ENCODE measurements at regions not wholly inside any gene's neighbourhood (a gene's known extent, or its start where the extent isn't known, plus 50 kb on each side); places are given as distances from the start of the nearest gene placed in this dataset.

DNA sequence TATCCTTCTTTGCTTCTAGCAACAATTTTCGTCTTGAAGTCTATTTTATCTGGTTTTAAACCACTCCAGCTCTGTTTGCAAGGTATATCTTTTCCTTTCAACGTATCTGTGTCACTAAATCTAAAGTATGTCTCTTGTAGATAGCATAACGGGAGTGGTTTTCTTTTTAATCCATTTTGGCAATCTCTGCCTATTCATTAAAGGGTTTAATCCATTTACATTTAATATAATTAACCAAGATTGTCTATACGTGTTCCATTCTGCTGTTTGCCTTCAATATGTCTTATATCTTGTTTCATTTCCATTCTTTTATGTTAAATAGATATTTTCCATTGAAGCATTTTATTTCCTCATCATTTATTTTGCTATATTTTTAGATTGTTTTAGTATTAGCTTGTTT is 587.9 kb downstream of the C6orf118 start:
- no peaks in the 10 kb centered on the region for H3K79me2 ChIP-seq (ENCODE audit: insufficient read depth, low read length)
- TF ChIP-seq, protein P1, sequence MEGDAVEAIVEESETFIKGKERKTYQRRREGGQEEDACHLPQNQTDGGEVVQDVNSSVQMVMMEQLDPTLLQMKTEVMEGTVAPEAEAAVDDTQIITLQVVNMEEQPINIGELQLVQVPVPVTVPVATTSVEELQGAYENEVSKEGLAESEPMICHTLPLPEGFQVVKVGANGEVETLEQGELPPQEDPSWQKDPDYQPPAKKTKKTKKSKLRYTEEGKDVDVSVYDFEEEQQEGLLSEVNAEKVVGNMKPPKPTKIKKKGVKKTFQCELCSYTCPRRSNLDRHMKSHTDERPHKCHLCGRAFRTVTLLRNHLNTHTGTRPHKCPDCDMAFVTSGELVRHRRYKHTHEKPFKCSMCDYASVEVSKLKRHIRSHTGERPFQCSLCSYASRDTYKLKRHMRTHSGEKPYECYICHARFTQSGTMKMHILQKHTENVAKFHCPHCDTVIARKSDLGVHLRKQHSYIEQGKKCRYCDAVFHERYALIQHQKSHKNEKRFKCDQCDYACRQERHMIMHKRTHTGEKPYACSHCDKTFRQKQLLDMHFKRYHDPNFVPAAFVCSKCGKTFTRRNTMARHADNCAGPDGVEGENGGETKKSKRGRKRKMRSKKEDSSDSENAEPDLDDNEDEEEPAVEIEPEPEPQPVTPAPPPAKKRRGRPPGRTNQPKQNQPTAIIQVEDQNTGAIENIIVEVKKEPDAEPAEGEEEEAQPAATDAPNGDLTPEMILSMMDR (conservative IDR thresholded peaks at IDR 0.05; ENCODE audit: low read length), result no peak
- no peak for TF ChIP-seq EZH2phosphoT487 (IDR thresholded peaks at IDR 0.05; ENCODE audit: borderline replicate concordance)
- H3K36me3 ChIP-seq (ENCODE audit: insufficient read depth, low read length), result no peaks in the 10 kb centered on the region
- no peak overlapping the region for H3K9ac ChIP-seq (ENCODE audit: low read depth, low read length, poor library complexity, severe bottlenecking)
- no peak overlapping the region for H2AFZ ChIP-seq (ENCODE audit: low read length)
- no peaks in the 10 kb centered on the region for H3K4me1 ChIP-seq (ENCODE audit: insufficient read depth, low read length, poor library complexity, severe bottlenecking)
- no peak overlapping the region for H3K4me2 ChIP-seq (ENCODE audit: low read depth, low read length, poor library complexity, severe bottlenecking)
- H3K4me3 ChIP-seq (ENCODE audit: low read length, poor library complexity, severe bottlenecking), result no peak overlapping the region
- H3F3A ChIP-seq (ENCODE audit: low read depth), result no peaks in the 10 kb centered on the region
- H3K9me2 ChIP-seq (replicated peaks; ENCODE audit: low read depth, low read length), result no peaks in the 10 kb centered on the region
- no peaks in the 10 kb centered on the region for H3K27me3 ChIP-seq (ENCODE audit: insufficient read depth, low read length, poor library complexity, severe bottlenecking)
- H3K9me3 ChIP-seq (ENCODE audit: insufficient read depth, low read depth, low read length), result no peaks in the 10 kb centered on the region
- H4K20me1 ChIP-seq (ENCODE audit: insufficient read depth, low read length, poor library complexity, severe bottlenecking), result no peaks in the 10 kb centered on the region

- Histone ChIP-seq H3F3A (ENCODE audit: low read depth) (no peaks in the 10 kb centered on the region), H3K4me3 (ENCODE audit: low read length, poor library complexity, severe bottlenecking) (no peak overlapping the region), H3K36me3 (ENCODE audit: insufficient read depth, low read length) (no peaks in the 10 kb centered on the region), H3K4me1 (ENCODE audit: insufficient read depth, low read length, poor library complexity, severe bottlenecking) (no peaks in the 10 kb centered on the region), H3K4me2 (ENCODE audit: low read depth, low read length, poor library complexity, severe bottlenecking) (no peak overlapping the region), H3K79me2 (ENCODE audit: insufficient read depth, low read length) (no peaks in the 10 kb centered on the region), H3K9me3 (ENCODE audit: insufficient read depth, low read depth, low read length) (no peaks in the 10 kb centered on the region), H3K27me3 (ENCODE audit: insufficient read depth, low read length, poor library complexity, severe bottlenecking) (no peaks in the 10 kb centered on the region), H4K20me1 (ENCODE audit: insufficient read depth, low read length, poor library complexity, severe bottlenecking) (no peaks in the 10 kb centered on the region), H3K9ac (ENCODE audit: low read depth, low read length, poor library complexity, severe bottlenecking) (no peak overlapping the region), H2AFZ (ENCODE audit: low read length) (no peak overlapping the region), H3K9me2 (replicated peaks; ENCODE audit: low read depth, low read length) (no peaks in the 10 kb centered on the region)
- no peak for TF ChIP-seq EZH2phosphoT487 (IDR thresholded peaks at IDR 0.05; ENCODE audit: borderline replicate concordance)
- TF ChIP-seq, protein P1 (conservative IDR thresholded peaks at IDR 0.05; ENCODE audit: low read length), result no peak
These were observed 608.9 kb downstream of the C6orf118 start for GRCh38 chr6:164700497-164700896.

DNA sequence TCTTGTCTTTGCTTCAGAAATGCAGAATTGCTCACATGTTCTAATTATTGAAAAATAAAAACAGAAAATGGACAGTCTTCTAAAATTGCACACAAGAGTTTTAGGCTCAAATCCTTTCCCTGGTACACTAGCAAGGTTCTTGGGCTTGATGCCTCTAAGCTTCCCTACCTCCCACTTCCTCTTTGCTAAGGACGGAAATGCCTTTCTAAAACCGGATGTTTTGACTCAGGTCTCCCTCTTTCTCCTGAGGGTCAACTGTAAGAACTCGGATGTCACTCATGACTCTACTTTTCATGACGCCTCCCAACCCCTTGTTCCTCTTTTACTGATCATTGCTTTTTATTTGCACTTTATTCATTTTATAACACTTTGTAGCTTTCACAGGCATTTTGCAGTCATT is 613.5 kb downstream of the C6orf118 start:
- H3K36me3 ChIP-seq (ENCODE audit: insufficient read depth, low read length), result no peaks in the 10 kb centered on the region
- no peaks in the 10 kb centered on the region for H4K20me1 ChIP-seq (ENCODE audit: insufficient read depth, low read length, poor library complexity, severe bottlenecking)
- H3K4me3 ChIP-seq (ENCODE audit: low read length, poor library complexity, severe bottlenecking), result no peak overlapping the region
- no peaks in the 10 kb centered on the region for H3K27me3 ChIP-seq (ENCODE audit: insufficient read depth, low read length, poor library complexity, severe bottlenecking)
- no peaks in the 10 kb centered on the region for H3F3A ChIP-seq (ENCODE audit: low read depth)
- H3K79me2 ChIP-seq (ENCODE audit: insufficient read depth, low read length), result no peaks in the 10 kb centered on the region
- no peak overlapping the region for H3K9ac ChIP-seq (ENCODE audit: low read depth, low read length, poor library complexity, severe bottlenecking)
- H2AFZ ChIP-seq (ENCODE audit: low read length), result no peak overlapping the region
- TF ChIP-seq, protein P1 (conservative IDR thresholded peaks at IDR 0.05; ENCODE audit: low read length), result no peak
- TF ChIP-seq EZH2phosphoT487 (IDR thresholded peaks at IDR 0.05; ENCODE audit: borderline replicate concordance), result no peak
- no peaks in the 10 kb centered on the region for H3K9me3 ChIP-seq (ENCODE audit: insufficient read depth, low read depth, low read length)
- no peaks in the 10 kb centered on the region for H3K9me2 ChIP-seq (replicated peaks; ENCODE audit: low read depth, low read length)
- H3K4me2 ChIP-seq (ENCODE audit: low read depth, low read length, poor library complexity, severe bottlenecking), result no peak overlapping the region
- H3K4me1 ChIP-seq (ENCODE audit: insufficient read depth, low read length, poor library complexity, severe bottlenecking), result no peaks in the 10 kb centered on the region
